Ascending aorta (tissue), 2 donors: ENCODE measurements at regions not wholly inside any gene's neighbourhood (a gene's known extent, or its start where the extent isn't known, plus 50 kb on each side); places are given as distances from the start of the nearest gene placed in this dataset.

Experiments used
- DNase-seq, 2 donors: peaks; one replicate each; pipeline ENCODE4 v3.0.0-alpha.2; 2019; ENCODE audit warnings: low spot score in 2 of 2
- H3K27ac ChIP-seq, 2 donors: fragments of 200-600 bp; sonication (generic); one replicate each; pipeline ENCODE4 v1.5.1; 2016 to 2017; ENCODE audit warnings: mild to moderate bottlenecking in 1 of 2
- H3K27me3 ChIP-seq: fragments of 200-600 bp; sonication (generic); one replicate; pipeline ENCODE4 v1.5.1; 2017
- H3K36me3 ChIP-seq, 2 donors: fragments of 200-600 bp; sonication (generic); one replicate each; pipeline ENCODE4 v1.5.1; 2016
- H3K4me1 ChIP-seq, 2 donors: fragments of 200-600 bp; sonication (generic); one replicate each; pipeline ENCODE4 v1.5.1; 2016 to 2017; ENCODE audit warnings: mild to moderate bottlenecking in 1 of 2
- H3K4me3 ChIP-seq, 2 donors: fragments of 200-600 bp; sonication (generic); one replicate each; pipeline ENCODE4 v1.5.1; 2016 to 2017; ENCODE audit warnings: mild to moderate bottlenecking in 1 of 2
- H3K9me3 ChIP-seq, 2 donors: fragments of 200-600 bp; sonication (generic); one replicate each; pipeline ENCODE4 v1.5.1; 2016
- CTCF ChIP-seq, 3 experiments: fragments of 200-600 bp in 2 of 3; fragments of 450-650 bp in 1 of 3; sonication (generic) in 2 of 3; IDR thresholded peaks; one replicate each; pipeline ENCODE4 v1.5.1; 2016 to 2019; ENCODE audit warnings: antibody characterized with exemption in 3 of 3, mild to moderate bottlenecking in 1 of 3, moderate library complexity in 1 of 3
- intact Hi-C: fragments of 100-400 bp; cut with DNase I; formaldehyde crosslinking; loops from one replicate; pipeline ENCODE4 v1.15.1; 2023

- no peak overlapping the region for H3K4me3 ChIP-seq
- intact Hi-C loops: no loop called here
- no peak for DNase-seq
- H3K27ac ChIP-seq: no peak overlapping the region
- no peaks in the 10 kb centered on the region for H3K4me1 ChIP-seq
- no peaks in the 10 kb centered on the region for H3K36me3 ChIP-seq
- no peak for TF ChIP-seq CTCF (IDR thresholded peaks at IDR 0.05)
- H3K27me3 ChIP-seq: no peaks in the 10 kb centered on the region
- no peaks in the 10 kb centered on the region for H3K9me3 ChIP-seq
These were observed 204.7 kb upstream of the GAP43 start for GRCh38 chr3:115418583-115418982.

- Histone ChIP-seq H3K4me3 (no peak overlapping the region), H3K9me3 (no peaks in the 10 kb centered on the region), H3K36me3 (no peaks in the 10 kb centered on the region), H3K27ac (no peak overlapping the region), H3K4me1 (no peaks in the 10 kb centered on the region), H3K27me3 (no peaks in the 10 kb centered on the region)
- TF ChIP-seq CTCF (IDR thresholded peaks at IDR 0.05): no peak
- DNase-seq: no peak
- intact Hi-C loops: no loop called here
These were observed 203.2 kb upstream of the GAP43 start for GRCh38 chr3:115420086-115420485.

- Histone ChIP-seq H3K4me3 (no peak overlapping the region), H3K9me3 (no peaks in the 10 kb centered on the region), H3K36me3 (no peaks in the 10 kb centered on the region), H3K4me1 (no peaks in the 10 kb centered on the region), H3K27me3 (no peaks in the 10 kb centered on the region), H3K27ac (no peak overlapping the region)
- intact Hi-C loops: no loop called here
- no peak for DNase-seq
- TF ChIP-seq CTCF (IDR thresholded peaks at IDR 0.05): no peak
These were observed 200.1 kb upstream of the GAP43 start for GRCh38 chr3:115423170-115423569.

GRCh38 chr3:115428841-115429240 lies 194.5 kb upstream of the GAP43 start:
- Histone ChIP-seq H3K36me3 (no peaks in the 10 kb centered on the region), H3K9me3 (no peaks in the 10 kb centered on the region), H3K4me3 (no peak overlapping the region), H3K27me3 (no peaks in the 10 kb centered on the region), H3K27ac (no peak overlapping the region), H3K4me1 (no peaks in the 10 kb centered on the region)
- no peak for TF ChIP-seq CTCF (IDR thresholded peaks at IDR 0.05)
- no peak for DNase-seq
- intact Hi-C loops: no loop called here

GRCh38 chr3:115436767-115437301 lies 186.5 kb upstream of the GAP43 start:
- H3K27ac ChIP-seq: no peak overlapping the region
- no peaks in the 10 kb centered on the region for H3K36me3 ChIP-seq
- no peaks in the 10 kb centered on the region for H3K4me1 ChIP-seq
- H3K9me3 ChIP-seq: no peaks in the 10 kb centered on the region
- H3K27me3 ChIP-seq: no peaks in the 10 kb centered on the region
- TF ChIP-seq CTCF (IDR thresholded peaks at IDR 0.05): peak in 1 of 3 experiments; percentile 23
- DNase-seq: peak in 1 of 2 donors; percentile 61
- H3K4me3 ChIP-seq: no peak overlapping the region
- intact Hi-C loops: no loop called here

GRCh38 chr3:115438799-115439198 lies 184.5 kb upstream of the GAP43 start:
- TF ChIP-seq CTCF (IDR thresholded peaks at IDR 0.05): no peak
- Histone ChIP-seq H3K4me1 (no peaks in the 10 kb centered on the region), H3K9me3 (no peaks in the 10 kb centered on the region), H3K27ac (no peak overlapping the region), H3K4me3 (no peak overlapping the region), H3K36me3 (no peaks in the 10 kb centered on the region), H3K27me3 (no peaks in the 10 kb centered on the region)
- no peak for DNase-seq
- intact Hi-C loops: no loop called here
